Esophagus muscularis mucosa (tissue), 4 donors: ENCODE measurements at regions not wholly inside any gene's neighbourhood (a gene's known extent, or its start where the extent isn't known, plus 50 kb on each side); places are given as distances from the start of the nearest gene placed in this dataset.

ENCODE experiments used
- DNase-seq: peaks from one replicate; pipeline ENCODE4 v3.0.0-alpha.2; 2017; ENCODE audit errors: extremely low spot score
- H3K27ac ChIP-seq, 4 donors: fragments of 200-600 bp; sonication (generic); replicated peaks in 1 of 4; 1 replicate in 3 of 4; 2 replicates in 1 of 4; pipeline ENCODE4 v1.5.1; 2016 to 2019; ENCODE audit warnings: mild to moderate bottlenecking in 1 of 4
- H3K27me3 ChIP-seq, 4 donors: fragments of 200-600 bp; sonication (generic); one replicate each; pipeline versions ENCODE4 v1.5.1 to v1.6.0; 2016 to 2019
- H3K36me3 ChIP-seq, 4 donors: fragments of 200-600 bp; sonication (generic); one replicate each; pipeline ENCODE4 v1.5.1; 2016 to 2019
- H3K4me1 ChIP-seq, 4 donors: fragments of 200-600 bp; sonication (generic); one replicate each; pipeline ENCODE4 v1.5.1; 2016 to 2019
- H3K4me3 ChIP-seq, 4 donors: fragments of 200-600 bp; sonication (generic); 1 replicate in 2 of 4; 2 replicates in 2 of 4; pipeline ENCODE4 v1.5.1; 2016 to 2019; ENCODE audit warnings: mild to moderate bottlenecking in 4 of 4, moderate library complexity in 1 of 4
- H3K9me3 ChIP-seq, 4 donors: fragments of 200-600 bp; sonication (generic); 1 replicate in 3 of 4; 2 replicates in 1 of 4; pipeline ENCODE4 v1.5.1; 2016 to 2019
- CTCF ChIP-seq, 3 experiments: fragments of 200-600 bp in 2 of 3; fragments of 450-650 bp in 1 of 3; sonication (generic) in 2 of 3; IDR thresholded peaks; one replicate each; pipeline ENCODE4 v1.5.1; 2017 to 2019; ENCODE audit warnings: antibody characterized with exemption in 3 of 3, mild to moderate bottlenecking in 2 of 3, moderate library complexity in 1 of 3
- EP300 ChIP-seq: sonication (generic); formaldehyde crosslinking; IDR thresholded peaks from one replicate; pipeline ENCODE4 v1.6.1; 2017; ENCODE audit warnings: antibody characterized with exemption
- POLR2A ChIP-seq: fragments of 450-650 bp; IDR thresholded peaks from one replicate; pipeline ENCODE4 v1.6.1; 2017; ENCODE audit warnings: antibody characterized with exemption, moderate library complexity, mild to moderate bottlenecking, low read depth
- POLR2AphosphoS5 ChIP-seq, 2 donors: sonication (generic); formaldehyde crosslinking; IDR thresholded peaks; one replicate each; pipeline ENCODE4 v1.6.1; 2017; ENCODE audit warnings: antibody characterized with exemption in 2 of 2
- WGBS: methylation state at CpG from one replicate; pipeline ENCODE4 v1.1.5; 2018; 5-methylcytosine and 5-hydroxymethylcytosine counted together
- intact Hi-C: fragments of 100-400 bp; cut with DNase I; formaldehyde crosslinking; loops from one replicate; pipeline ENCODE4 v1.15.1; 2023

- DNase-seq, result no peak
- intact Hi-C loops, result no loop called here
- H3K27me3 ChIP-seq, result no peaks in the 10 kb centered on the region
- no peaks in the 10 kb centered on the region for H3K36me3 ChIP-seq
- 81% methylated on average over 2 of the region's 2 CpGs for WGBS
- no peaks in the 10 kb centered on the region for H3K4me1 ChIP-seq
- H3K9me3 ChIP-seq, result no peaks in the 10 kb centered on the region
- no peak overlapping the region for H3K4me3 ChIP-seq
- no peak overlapping the region for H3K27ac ChIP-seq
- TF ChIP-seq CTCF (IDR thresholded peaks at IDR 0.05), result no peak
- no peak for TF ChIP-seq POLR2A
- TF ChIP-seq EP300, result no peak
- no peak for TF ChIP-seq POLR2AphosphoS5 (IDR thresholded peaks at IDR 0.05)
Measured at GRCh38 chr18:39653221-39653620, 2087.6 kb upstream of the CELF4 start.

- TF ChIP-seq CTCF (IDR thresholded peaks at IDR 0.05) (no peak), POLR2A (no peak), POLR2AphosphoS5 (IDR thresholded peaks at IDR 0.05) (no peak), EP300 (no peak)
- no peak overlapping the region for H3K27ac ChIP-seq
- intact Hi-C loops, result no loop called here
Measured at GRCh38 chr18:39648616-39649015, 2083.0 kb upstream of the CELF4 start.

GRCh38 chr18:39647627-39648534 lies 2082.3 kb upstream of the CELF4 start:
- no peak for DNase-seq
- H3K4me1 ChIP-seq, result no peaks in the 10 kb centered on the region
- intact Hi-C loops, result no loop called here
- 46% methylated on average over 4 of the region's 4 CpGs for WGBS
- no peak overlapping the region for H3K27ac ChIP-seq
- no peaks in the 10 kb centered on the region for H3K27me3 ChIP-seq
- no peaks in the 10 kb centered on the region for H3K36me3 ChIP-seq
- no peaks in the 10 kb centered on the region for H3K9me3 ChIP-seq
- TF ChIP-seq EP300 (no peak), CTCF (IDR thresholded peaks at IDR 0.05) (no peak), POLR2AphosphoS5 (IDR thresholded peaks at IDR 0.05) (no peak), POLR2A (no peak)
- H3K4me3 ChIP-seq, result no peak overlapping the region

More at GRCh38 chr18:39648616-39649015, 2083.0 kb upstream of the CELF4 start:
- no peak for DNase-seq
- H3K4me1 ChIP-seq, result no peaks in the 10 kb centered on the region
- 89% methylated on average over 1 of the region's 1 CpG for WGBS
- no peaks in the 10 kb centered on the region for H3K27me3 ChIP-seq
- H3K4me3 ChIP-seq, result no peak overlapping the region
- no peaks in the 10 kb centered on the region for H3K36me3 ChIP-seq
- no peaks in the 10 kb centered on the region for H3K9me3 ChIP-seq

- intact Hi-C loops, result no loop called here
- TF ChIP-seq POLR2A, result no peak
- TF ChIP-seq POLR2AphosphoS5 (IDR thresholded peaks at IDR 0.05), result no peak
- no peak for TF ChIP-seq EP300
- no peak for TF ChIP-seq CTCF (IDR thresholded peaks at IDR 0.05)
- Histone ChIP-seq H3K9me3 (peaks cover 0 to 4% (median 0%) of the 10 kb centered on the region in 4 donors), H3K27me3 (no peaks in the 10 kb centered on the region), H3K4me3 (no peak overlapping the region), H3K4me1 (no peaks in the 10 kb centered on the region), H3K36me3 (no peaks in the 10 kb centered on the region), H3K27ac (no peak overlapping the region)
- DNase-seq, result no peak
- WGBS, result 58% methylated on average over 1 of the region's 1 CpG
Measured at GRCh38 chr18:39638224-39638623, 2072.6 kb upstream of the CELF4 start.

- no peaks in the 10 kb centered on the region for H3K4me1 ChIP-seq
- DNase-seq, result no peak
- no peak overlapping the region for H3K27ac ChIP-seq
- H3K4me3 ChIP-seq, result no peak overlapping the region
- intact Hi-C loops, result no loop called here
- peaks cover 0 to 4% (median 0%) of the 10 kb centered on the region in 4 donors for H3K9me3 ChIP-seq
- no peak for TF ChIP-seq POLR2A
- no peak for TF ChIP-seq EP300
- no peak for TF ChIP-seq POLR2AphosphoS5 (IDR thresholded peaks at IDR 0.05)
- TF ChIP-seq CTCF (IDR thresholded peaks at IDR 0.05), result no peak
- no peaks in the 10 kb centered on the region for H3K36me3 ChIP-seq
- H3K27me3 ChIP-seq, result no peaks in the 10 kb centered on the region
- 89% methylated on average over 1 of the region's 1 CpG for WGBS
Measured at GRCh38 chr18:39636931-39637330, 2071.3 kb upstream of the CELF4 start.
